ENCODE measurements at regions not wholly inside any gene's neighbourhood (a gene's known extent, or its start where the extent isn't known, plus 50 kb on each side); places are given as distances from the start of the nearest gene placed in this dataset.

DNA sequence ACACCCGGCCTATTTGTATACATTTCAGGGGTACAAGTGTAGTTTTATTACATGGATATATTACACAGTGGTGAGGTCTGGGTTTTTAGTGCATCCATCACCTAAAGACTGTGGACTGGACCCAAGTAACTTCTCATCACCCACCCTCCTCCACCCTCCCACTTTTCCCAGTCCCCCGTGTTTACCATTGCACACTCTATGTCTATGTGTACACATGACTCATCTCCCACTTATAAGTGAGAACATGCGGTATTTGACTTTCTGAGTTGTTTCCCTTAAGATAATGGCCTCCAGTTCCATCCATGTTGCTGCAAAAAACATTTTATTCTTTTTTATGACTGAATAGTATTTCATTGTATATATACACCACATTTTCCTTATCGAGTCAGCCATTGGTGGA, 98.9 kb upstream of the WAC start:
- Histone ChIP-seq H3K9me2 (replicated peaks; ENCODE audit: insufficient read depth) (no peaks in the 10 kb centered on the region), H3K36me3 (replicated peaks; ENCODE audit: insufficient read depth, low read depth) (no peaks in the 10 kb centered on the region), H2AFZ (no peak overlapping the region), H3K4me2 (no peak overlapping the region), H3K4me3 (no peak overlapping the region), H3K4me1 (ENCODE audit: insufficient read depth) (no peaks in the 10 kb centered on the region), H3K27me3 (no peaks in the 10 kb centered on the region), H3K27ac (no peak overlapping the region), H3K9me3 (ENCODE audit: low read depth) (no peaks in the 10 kb centered on the region), H4K20me1 (ENCODE audit: insufficient read depth, poor library complexity, severe bottlenecking) (no peaks in the 10 kb centered on the region), H3K79me2 (no peaks in the 10 kb centered on the region)
- DNase-seq (ENCODE audit: low spot score): no peak
- 88% methylated on average over 4 of the region's 4 CpGs for WGBS (ENCODE audit: low lambda C conversion rate, missing lambda C conversion rate)
- TF ChIP-seq, protein P1, sequence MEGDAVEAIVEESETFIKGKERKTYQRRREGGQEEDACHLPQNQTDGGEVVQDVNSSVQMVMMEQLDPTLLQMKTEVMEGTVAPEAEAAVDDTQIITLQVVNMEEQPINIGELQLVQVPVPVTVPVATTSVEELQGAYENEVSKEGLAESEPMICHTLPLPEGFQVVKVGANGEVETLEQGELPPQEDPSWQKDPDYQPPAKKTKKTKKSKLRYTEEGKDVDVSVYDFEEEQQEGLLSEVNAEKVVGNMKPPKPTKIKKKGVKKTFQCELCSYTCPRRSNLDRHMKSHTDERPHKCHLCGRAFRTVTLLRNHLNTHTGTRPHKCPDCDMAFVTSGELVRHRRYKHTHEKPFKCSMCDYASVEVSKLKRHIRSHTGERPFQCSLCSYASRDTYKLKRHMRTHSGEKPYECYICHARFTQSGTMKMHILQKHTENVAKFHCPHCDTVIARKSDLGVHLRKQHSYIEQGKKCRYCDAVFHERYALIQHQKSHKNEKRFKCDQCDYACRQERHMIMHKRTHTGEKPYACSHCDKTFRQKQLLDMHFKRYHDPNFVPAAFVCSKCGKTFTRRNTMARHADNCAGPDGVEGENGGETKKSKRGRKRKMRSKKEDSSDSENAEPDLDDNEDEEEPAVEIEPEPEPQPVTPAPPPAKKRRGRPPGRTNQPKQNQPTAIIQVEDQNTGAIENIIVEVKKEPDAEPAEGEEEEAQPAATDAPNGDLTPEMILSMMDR (IDR thresholded peaks at IDR 0.05; ENCODE audit: poor library complexity): no peak
- no peak for TF ChIP-seq EZH2phosphoT487 (IDR thresholded peaks at IDR 0.05; ENCODE audit: low read depth, severe bottlenecking, unreplicated experiment)
- no peak for TF ChIP-seq EZH2 (IDR thresholded peaks at IDR 0.05; ENCODE audit: borderline replicate concordance)

DNA sequence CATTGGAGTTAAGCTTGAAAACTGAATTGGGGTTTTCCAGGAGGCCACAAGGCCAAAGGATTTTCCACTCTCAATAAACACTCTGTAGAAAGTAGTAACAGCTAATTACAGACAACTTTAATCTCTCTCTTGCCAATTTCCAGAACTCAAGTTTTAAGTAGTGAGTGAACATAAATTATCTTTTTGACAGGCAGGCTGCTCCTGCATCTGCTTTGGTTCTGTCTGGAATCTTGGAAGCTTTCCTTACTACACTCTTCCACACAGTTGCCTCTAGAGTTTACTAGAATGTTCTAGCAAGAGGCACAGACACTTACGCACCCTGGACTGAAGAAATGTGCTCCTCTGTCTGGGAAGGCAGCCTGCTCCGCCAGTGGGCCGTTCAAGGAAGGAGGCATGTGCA, 90.5 kb upstream of the WAC start:
- no peak for DNase-seq (ENCODE audit: low spot score)
- no peak overlapping the region for H3K27ac ChIP-seq
- H3K9me2 ChIP-seq (replicated peaks; ENCODE audit: insufficient read depth): no peaks in the 10 kb centered on the region
- H3K79me2 ChIP-seq: no peaks in the 10 kb centered on the region
- H2AFZ ChIP-seq: no peak overlapping the region
- no peak overlapping the region for H3K4me3 ChIP-seq
- no peak for TF ChIP-seq EZH2 (IDR thresholded peaks at IDR 0.05; ENCODE audit: borderline replicate concordance)
- TF ChIP-seq, protein P1 (IDR thresholded peaks at IDR 0.05; ENCODE audit: poor library complexity): no peak
- no peak for TF ChIP-seq EZH2phosphoT487 (IDR thresholded peaks at IDR 0.05; ENCODE audit: low read depth, severe bottlenecking, unreplicated experiment)
- no peaks in the 10 kb centered on the region for H3K4me1 ChIP-seq (ENCODE audit: insufficient read depth)
- H3K36me3 ChIP-seq (replicated peaks; ENCODE audit: insufficient read depth, low read depth): no peaks in the 10 kb centered on the region
- no peak overlapping the region for H3K4me2 ChIP-seq
- no peaks in the 10 kb centered on the region for H3K9me3 ChIP-seq (ENCODE audit: low read depth)
- H3K27me3 ChIP-seq: no peaks in the 10 kb centered on the region
- 86% methylated on average over 3 of the region's 3 CpGs for WGBS (ENCODE audit: low lambda C conversion rate, missing lambda C conversion rate)
- no peaks in the 10 kb centered on the region for H4K20me1 ChIP-seq (ENCODE audit: insufficient read depth, poor library complexity, severe bottlenecking)

DNA sequence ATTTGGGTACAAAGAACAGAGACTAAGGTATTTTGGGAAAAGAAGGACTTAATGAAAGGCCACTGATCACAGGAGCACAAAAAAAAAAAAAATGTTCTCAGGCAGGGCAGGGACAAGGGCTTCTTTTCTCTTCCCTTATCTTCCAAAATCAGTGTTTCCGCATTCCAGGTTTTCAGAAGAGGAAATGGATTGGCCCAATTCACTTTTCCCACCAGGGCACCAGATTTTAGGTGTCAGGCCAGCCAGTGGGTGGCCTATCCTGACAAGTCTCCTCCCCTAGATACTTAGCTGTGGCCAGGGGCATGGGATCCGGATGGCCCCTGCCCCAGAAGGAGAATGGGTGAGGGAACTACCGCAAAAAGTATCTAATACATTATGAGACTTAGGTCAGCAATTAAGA, 88.9 kb upstream of the WAC start:
- no peaks in the 10 kb centered on the region for H3K36me3 ChIP-seq (replicated peaks; ENCODE audit: insufficient read depth, low read depth)
- TF ChIP-seq EZH2phosphoT487 (IDR thresholded peaks at IDR 0.05; ENCODE audit: low read depth, severe bottlenecking, unreplicated experiment): no peak
- TF ChIP-seq, protein P1 (IDR thresholded peaks at IDR 0.05; ENCODE audit: poor library complexity): no peak
- TF ChIP-seq EZH2 (IDR thresholded peaks at IDR 0.05; ENCODE audit: borderline replicate concordance): no peak
- H3K4me1 ChIP-seq (ENCODE audit: insufficient read depth): no peaks in the 10 kb centered on the region
- H4K20me1 ChIP-seq (ENCODE audit: insufficient read depth, poor library complexity, severe bottlenecking): no peaks in the 10 kb centered on the region
- H3K4me2 ChIP-seq: no peak overlapping the region
- H2AFZ ChIP-seq: no peak overlapping the region
- H3K9me3 ChIP-seq (ENCODE audit: low read depth): no peaks in the 10 kb centered on the region
- no peak overlapping the region for H3K27ac ChIP-seq
- no peak overlapping the region for H3K4me3 ChIP-seq
- H3K9me2 ChIP-seq (replicated peaks; ENCODE audit: insufficient read depth): no peaks in the 10 kb centered on the region
- WGBS (ENCODE audit: low lambda C conversion rate, missing lambda C conversion rate): 68% methylated on average over 3 of the region's 3 CpGs
- H3K27me3 ChIP-seq: no peaks in the 10 kb centered on the region
- DNase-seq (ENCODE audit: low spot score): no peak
- no peaks in the 10 kb centered on the region for H3K79me2 ChIP-seq

DNA sequence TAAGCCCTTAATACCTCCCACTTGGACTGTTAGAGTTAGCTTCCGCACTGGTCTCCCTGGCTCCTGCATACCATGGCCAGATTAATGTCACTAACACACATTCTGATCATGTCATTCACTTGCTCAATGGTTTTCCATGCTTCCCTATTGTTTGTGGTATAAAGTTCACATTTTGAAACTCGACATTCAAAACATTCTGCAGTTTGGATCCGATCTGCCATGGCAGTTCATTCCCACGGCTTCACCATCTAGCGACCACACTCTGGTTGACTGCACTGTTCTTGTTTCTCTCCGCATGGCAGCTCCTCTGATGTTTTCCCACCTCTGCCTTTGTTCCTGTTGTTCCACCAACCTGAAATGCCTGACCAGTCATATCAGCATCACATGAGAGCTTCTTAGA, 87.4 kb upstream of the WAC start:
- H3K9me3 ChIP-seq (ENCODE audit: low read depth): no peaks in the 10 kb centered on the region
- H3K4me3 ChIP-seq: no peak overlapping the region
- no peaks in the 10 kb centered on the region for H4K20me1 ChIP-seq (ENCODE audit: insufficient read depth, poor library complexity, severe bottlenecking)
- WGBS (ENCODE audit: low lambda C conversion rate, missing lambda C conversion rate): 83% methylated on average over 6 of the region's 6 CpGs
- no peak overlapping the region for H3K4me2 ChIP-seq
- H2AFZ ChIP-seq: no peak overlapping the region
- H3K27ac ChIP-seq: no peak overlapping the region
- H3K9me2 ChIP-seq (replicated peaks; ENCODE audit: insufficient read depth): no peaks in the 10 kb centered on the region
- no peaks in the 10 kb centered on the region for H3K4me1 ChIP-seq (ENCODE audit: insufficient read depth)
- no peaks in the 10 kb centered on the region for H3K36me3 ChIP-seq (replicated peaks; ENCODE audit: insufficient read depth, low read depth)
- no peaks in the 10 kb centered on the region for H3K27me3 ChIP-seq
- DNase-seq (ENCODE audit: low spot score): no peak
- no peaks in the 10 kb centered on the region for H3K79me2 ChIP-seq
- TF ChIP-seq, protein P1 (IDR thresholded peaks at IDR 0.05; ENCODE audit: poor library complexity): no peak
- TF ChIP-seq EZH2phosphoT487 (IDR thresholded peaks at IDR 0.05; ENCODE audit: low read depth, severe bottlenecking, unreplicated experiment) (no peak), EZH2 (IDR thresholded peaks at IDR 0.05; ENCODE audit: borderline replicate concordance) (no peak)

Measured in hepatocyte (in vitro differentiated cells).